ENCODE measurements at regions not wholly inside any gene's neighbourhood (a gene's known extent, or its start where the extent isn't known, plus 50 kb on each side); places are given as distances from the start of the nearest gene placed in this dataset.

DNA sequence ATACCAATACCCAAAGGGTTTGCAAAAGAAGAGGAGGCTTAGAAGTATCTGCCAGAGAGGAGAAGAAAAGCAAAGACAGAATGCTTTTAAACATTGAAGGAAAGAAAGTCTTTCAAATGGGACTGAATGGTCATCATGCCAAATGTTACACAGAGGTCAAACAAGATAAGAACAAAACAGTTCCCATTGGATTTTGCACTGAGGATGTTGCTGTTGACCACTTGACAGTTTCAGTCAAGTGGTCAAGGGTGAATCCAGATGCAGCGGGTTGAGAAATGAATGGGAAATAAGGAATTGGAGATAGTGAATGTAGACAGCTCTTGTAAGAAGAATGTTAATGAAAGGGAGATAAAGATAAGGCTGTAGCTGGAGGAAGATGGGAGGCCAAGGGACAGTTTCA is 64.8 kb upstream of the FGG start:
- no peak overlapping the region for H3K27ac ChIP-seq
- TF ChIP-seq ZFX (IDR thresholded peaks at IDR 0.05), result no peak
- TF ChIP-seq, protein P1, sequence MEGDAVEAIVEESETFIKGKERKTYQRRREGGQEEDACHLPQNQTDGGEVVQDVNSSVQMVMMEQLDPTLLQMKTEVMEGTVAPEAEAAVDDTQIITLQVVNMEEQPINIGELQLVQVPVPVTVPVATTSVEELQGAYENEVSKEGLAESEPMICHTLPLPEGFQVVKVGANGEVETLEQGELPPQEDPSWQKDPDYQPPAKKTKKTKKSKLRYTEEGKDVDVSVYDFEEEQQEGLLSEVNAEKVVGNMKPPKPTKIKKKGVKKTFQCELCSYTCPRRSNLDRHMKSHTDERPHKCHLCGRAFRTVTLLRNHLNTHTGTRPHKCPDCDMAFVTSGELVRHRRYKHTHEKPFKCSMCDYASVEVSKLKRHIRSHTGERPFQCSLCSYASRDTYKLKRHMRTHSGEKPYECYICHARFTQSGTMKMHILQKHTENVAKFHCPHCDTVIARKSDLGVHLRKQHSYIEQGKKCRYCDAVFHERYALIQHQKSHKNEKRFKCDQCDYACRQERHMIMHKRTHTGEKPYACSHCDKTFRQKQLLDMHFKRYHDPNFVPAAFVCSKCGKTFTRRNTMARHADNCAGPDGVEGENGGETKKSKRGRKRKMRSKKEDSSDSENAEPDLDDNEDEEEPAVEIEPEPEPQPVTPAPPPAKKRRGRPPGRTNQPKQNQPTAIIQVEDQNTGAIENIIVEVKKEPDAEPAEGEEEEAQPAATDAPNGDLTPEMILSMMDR (conservative IDR thresholded peaks at IDR 0.05), result no peak

DNA sequence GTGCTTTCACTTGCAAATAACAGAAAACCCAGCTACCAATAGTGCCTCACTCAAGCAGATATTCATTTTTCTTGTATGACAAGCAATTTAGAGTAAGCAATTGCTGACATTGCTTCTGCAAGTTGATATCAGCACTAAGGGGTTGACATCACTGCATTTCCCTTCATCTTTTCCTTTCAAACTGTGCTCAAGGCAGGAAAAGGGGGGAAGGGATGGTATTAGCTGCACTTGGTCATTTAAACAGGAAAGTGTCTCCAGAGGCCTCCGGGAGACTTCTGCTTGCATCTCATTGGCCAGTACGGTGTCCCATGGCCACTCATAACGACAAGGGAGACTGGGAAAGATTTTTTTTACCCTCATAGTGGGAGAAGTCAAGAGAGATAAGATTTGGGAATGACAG is 65.5 kb upstream of the FGG start:
- no peak for TF ChIP-seq ZFX (IDR thresholded peaks at IDR 0.05)
- TF ChIP-seq, protein P1 (conservative IDR thresholded peaks at IDR 0.05), result no peak
- H3K27ac ChIP-seq, result no peak overlapping the region

DNA sequence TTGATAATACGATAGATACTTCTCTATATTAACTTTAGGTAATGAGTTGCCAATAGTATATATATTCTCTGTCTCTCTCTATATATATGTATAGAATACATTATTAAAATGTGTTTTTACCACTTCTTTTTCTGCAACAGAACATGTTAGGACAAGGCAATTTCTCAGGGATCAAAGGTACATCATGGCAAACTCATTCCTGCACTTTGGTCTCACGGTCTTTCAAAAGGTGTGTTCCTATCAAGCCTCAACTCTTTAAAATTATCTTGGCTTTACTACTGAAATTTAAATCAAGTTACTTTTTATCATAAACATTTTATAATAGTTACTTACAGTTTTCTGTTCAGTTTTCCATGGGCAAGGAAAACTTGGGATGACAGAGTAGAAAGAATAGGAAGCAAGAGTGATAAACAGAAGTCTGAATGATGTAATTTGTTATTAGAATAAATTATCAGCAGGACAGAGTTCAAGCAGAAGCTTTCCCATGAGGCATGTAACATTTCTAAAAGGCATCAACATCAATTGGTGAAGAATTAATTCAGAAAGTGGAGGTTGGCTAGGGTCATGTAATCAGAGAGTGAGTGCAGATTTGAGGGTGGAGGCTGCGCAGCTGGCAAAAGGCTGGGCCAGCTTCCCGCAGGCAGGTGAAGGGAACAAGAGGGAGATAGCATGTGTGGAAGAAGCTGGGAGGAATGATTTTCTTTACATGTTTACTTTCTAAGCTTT is 59.7 kb upstream of the LRAT start:
- TF ChIP-seq ZFX (IDR thresholded peaks at IDR 0.05), result no peak
- TF ChIP-seq, protein P1 (conservative IDR thresholded peaks at IDR 0.05), result no peak
- no peak overlapping the region for H3K27ac ChIP-seq

DNA sequence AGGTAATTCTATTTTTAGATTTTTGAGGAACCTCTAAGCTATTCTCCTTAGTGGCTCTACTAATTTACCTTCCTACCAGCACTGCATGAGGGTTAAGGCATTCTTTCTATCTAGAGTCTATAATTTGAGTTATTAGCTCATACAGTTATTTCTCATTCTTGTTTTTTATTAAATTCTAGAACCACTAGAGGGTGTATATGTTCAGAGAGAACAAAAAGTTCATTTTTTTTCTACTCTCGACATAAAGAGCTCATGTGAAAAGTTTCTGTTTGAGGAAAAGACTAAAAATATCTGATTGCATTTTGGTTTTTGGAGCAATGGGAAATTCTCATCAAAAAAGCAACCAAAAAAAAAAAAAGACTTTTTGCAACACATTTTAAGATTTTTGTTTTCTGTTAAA is 57.0 kb upstream of the LRAT start:
- TF ChIP-seq, protein P1 (conservative IDR thresholded peaks at IDR 0.05), result peak; percentile 19
- TF ChIP-seq ZFX (IDR thresholded peaks at IDR 0.05), result no peak
- H3K27ac ChIP-seq, result no peak overlapping the region

DNA sequence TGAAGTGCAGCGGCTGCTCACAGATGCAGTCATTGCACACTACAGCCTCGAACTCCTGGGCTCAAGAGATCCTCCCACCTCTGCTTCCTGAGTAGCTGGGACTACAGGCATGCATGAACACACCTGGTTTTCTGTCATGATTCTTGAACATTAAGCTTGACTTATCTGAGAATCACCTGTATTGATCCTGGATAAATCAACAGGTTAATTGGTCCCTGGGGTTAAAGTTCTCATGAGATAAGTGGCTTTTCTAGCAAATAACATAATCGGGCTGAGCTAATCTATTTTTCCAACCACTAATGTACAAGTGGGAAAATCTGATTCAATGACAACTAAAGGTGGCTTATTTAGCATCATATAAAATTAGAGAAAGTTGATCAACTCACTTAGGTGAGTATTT is 56.0 kb upstream of the LRAT start:
- TF ChIP-seq ZFX (IDR thresholded peaks at IDR 0.05), result no peak
- TF ChIP-seq, protein P1 (conservative IDR thresholded peaks at IDR 0.05), result no peak
- H3K27ac ChIP-seq, result no peak overlapping the region

DNA sequence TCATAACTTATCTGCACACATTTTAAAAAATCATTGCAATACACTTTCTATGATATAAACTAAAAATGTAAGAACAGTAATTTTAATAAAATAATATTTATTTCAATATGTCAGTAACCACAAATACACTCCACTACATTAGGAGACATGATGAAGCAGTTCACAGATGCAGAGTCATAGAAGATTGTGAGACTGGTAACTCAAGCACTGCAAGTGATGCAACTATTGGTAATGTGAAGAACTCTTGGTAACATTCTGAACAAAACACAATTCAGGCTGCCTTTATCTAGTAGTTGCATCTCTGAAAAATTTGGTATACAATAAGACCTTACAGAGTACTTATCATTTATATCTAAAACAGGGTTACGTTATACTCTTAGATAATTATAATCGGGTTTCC is 52.6 kb upstream of the LRAT start:
- no peak overlapping the region for H3K27ac ChIP-seq
- TF ChIP-seq, protein P1 (conservative IDR thresholded peaks at IDR 0.05), result no peak
- no peak for TF ChIP-seq ZFX (IDR thresholded peaks at IDR 0.05)

DNA sequence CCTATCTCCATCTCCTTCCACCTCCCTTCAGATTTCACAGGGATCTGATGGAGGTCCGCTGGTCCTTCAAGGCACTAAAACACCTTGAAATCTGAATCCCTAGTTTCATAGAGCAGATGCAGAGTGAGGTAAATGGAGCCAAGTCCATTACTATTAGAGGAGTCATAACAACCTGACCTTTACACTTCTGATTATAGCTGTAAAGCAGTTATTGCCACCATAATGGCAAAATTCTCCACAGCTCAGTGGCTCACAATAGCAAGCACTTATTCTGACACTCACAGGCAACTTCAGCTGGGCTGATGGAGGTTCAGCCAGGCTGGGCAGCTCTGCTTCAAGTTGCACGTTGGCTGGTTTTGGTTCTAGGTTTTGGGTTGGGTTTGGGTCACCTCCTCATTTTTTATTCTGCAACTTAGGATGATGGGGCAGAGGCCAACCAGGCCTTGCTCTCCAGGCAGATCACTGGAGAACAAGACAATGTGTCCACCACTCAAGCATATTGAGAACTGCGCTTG is 51.4 kb upstream of the LRAT start:
- H3K27ac ChIP-seq, result no peak overlapping the region
- TF ChIP-seq ZFX (IDR thresholded peaks at IDR 0.05), result no peak
- TF ChIP-seq, protein P1 (conservative IDR thresholded peaks at IDR 0.05), result no peak
